ENCODE measurements at regions not wholly inside any gene's neighbourhood (a gene's known extent, or its start where the extent isn't known, plus 50 kb on each side); places are given as distances from the start of the nearest gene placed in this dataset.

DNA sequence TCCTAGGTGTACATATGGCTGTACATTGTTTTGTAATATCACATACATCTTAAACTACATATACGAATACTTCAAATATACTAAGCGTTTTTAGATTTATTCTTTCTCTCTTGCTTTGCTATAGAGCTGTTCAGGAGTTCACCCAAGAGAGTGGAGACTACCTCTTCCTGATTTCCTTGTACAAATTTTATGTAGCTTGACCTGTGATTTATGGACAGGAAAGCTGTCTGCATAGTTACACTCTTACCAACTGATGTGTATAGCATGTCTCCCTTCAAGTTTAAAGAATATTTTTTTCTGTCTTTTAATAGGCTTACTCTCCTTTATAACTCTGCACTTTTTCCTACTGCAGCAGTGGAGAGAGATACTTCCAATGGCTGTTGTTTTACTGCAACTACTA lies 428.7 kb downstream of the NDFIP2 start:
- H3K27me3 ChIP-seq (ENCODE audit: insufficient read depth, low read length): no peaks in the 10 kb centered on the region
- H3K4me2 ChIP-seq (ENCODE audit: low read length): no peak overlapping the region
- ChIA-PET RAD21 (ENCODE audit: low non-redundant PET in 1 of 2, low total read pairs in 2 of 2, uncharacterized antibody in 2 of 2, unreplicated experiment in 2 of 2) (no interaction called here), CTCF (no interaction called here), POLR2A (no interaction called here)
- H3K4me3 ChIP-seq (replicated peaks in 1 of 2; ENCODE audit: low read depth in 1 of 2, low read length in 2 of 2): no peak overlapping the region
- ATAC-seq (no peak), DNase-seq (ENCODE audit: low read depth, low spot score) (no peak)
- H3K9me3 ChIP-seq (ENCODE audit: control insufficient read depth in 1 of 2, insufficient read depth in 1 of 2, low read depth in 1 of 2, low read length in 2 of 2): no peaks in the 10 kb centered on the region; a peak in 1 of 4 replicates
- TF ChIP-seq ZFX (IDR thresholded peaks at IDR 0.05) (no peak), SRF (IDR thresholded peaks at IDR 0.05; ENCODE audit: low read depth) (no peak), TCF7L2 (IDR thresholded peaks at IDR 0.05; ENCODE audit: borderline replicate concordance, extremely low read depth, insufficient read depth, insufficient read length) (no peak), POLR2A (IDR thresholded peaks at IDR 0.05; ENCODE audit: borderline replicate concordance, extremely low read depth, insufficient read depth, insufficient read length) (no peak), SIN3A (IDR thresholded peaks at IDR 0.05; ENCODE audit: low read depth) (no peak), FOSL1 (IDR thresholded peaks at IDR 0.05; ENCODE audit: low read depth) (no peak), EZH2phosphoT487 (IDR thresholded peaks at IDR 0.05; ENCODE audit: borderline replicate concordance) (no peak), YY1 (IDR thresholded peaks at IDR 0.05; ENCODE audit: extremely low read depth, insufficient replicate concordance, low read depth, low read length) (no peak), MAX (IDR thresholded peaks at IDR 0.05) (no peak), RAD21 (IDR thresholded peaks at IDR 0.05; ENCODE audit: low read depth) (no peak), SP1 (IDR thresholded peaks at IDR 0.05; ENCODE audit: low read depth) (no peak), ELF1 (IDR thresholded peaks at IDR 0.05; ENCODE audit: borderline replicate concordance, low read depth) (no peak), POLR2AphosphoS5 (IDR thresholded peaks at IDR 0.05; ENCODE audit: low read depth, low read length) (no peak), REST (IDR thresholded peaks at IDR 0.05; ENCODE audit: low read depth) (no peak), EZH2 (IDR thresholded peaks at IDR 0.05) (no peak)
- TF ChIP-seq, protein P1, sequence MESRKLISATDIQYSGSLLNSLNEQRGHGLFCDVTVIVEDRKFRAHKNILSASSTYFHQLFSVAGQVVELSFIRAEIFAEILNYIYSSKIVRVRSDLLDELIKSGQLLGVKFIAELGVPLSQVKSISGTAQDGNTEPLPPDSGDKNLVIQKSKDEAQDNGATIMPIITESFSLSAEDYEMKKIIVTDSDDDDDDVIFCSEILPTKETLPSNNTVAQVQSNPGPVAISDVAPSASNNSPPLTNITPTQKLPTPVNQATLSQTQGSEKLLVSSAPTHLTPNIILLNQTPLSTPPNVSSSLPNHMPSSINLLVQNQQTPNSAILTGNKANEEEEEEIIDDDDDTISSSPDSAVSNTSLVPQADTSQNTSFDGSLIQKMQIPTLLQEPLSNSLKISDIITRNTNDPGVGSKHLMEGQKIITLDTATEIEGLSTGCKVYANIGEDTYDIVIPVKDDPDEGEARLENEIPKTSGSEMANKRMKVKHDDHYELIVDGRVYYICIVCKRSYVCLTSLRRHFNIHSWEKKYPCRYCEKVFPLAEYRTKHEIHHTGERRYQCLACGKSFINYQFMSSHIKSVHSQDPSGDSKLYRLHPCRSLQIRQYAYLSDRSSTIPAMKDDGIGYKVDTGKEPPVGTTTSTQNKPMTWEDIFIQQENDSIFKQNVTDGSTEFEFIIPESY (IDR thresholded peaks at IDR 0.05; ENCODE audit: extremely low read depth, insufficient replicate concordance, low read length): no peak
- TF ChIP-seq, protein P2, sequence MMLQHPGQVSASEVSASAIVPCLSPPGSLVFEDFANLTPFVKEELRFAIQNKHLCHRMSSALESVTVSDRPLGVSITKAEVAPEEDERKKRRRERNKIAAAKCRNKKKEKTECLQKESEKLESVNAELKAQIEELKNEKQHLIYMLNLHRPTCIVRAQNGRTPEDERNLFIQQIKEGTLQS (IDR thresholded peaks at IDR 0.05): no peak
- no peaks in the 10 kb centered on the region for H3K79me2 ChIP-seq (ENCODE audit: insufficient read depth, low read length)
- no peak overlapping the region for H3K27ac ChIP-seq (ENCODE audit: low read depth, low read length)
- intact Hi-C loops (cut with micrococcal nuclease): no loop called here
- no peaks in the 10 kb centered on the region for H3K4me1 ChIP-seq (ENCODE audit: control insufficient read depth in 1 of 2, insufficient read depth in 2 of 2, low read length in 2 of 2)
- H2AFZ ChIP-seq (ENCODE audit: low read depth, low read length, poor library complexity, severe bottlenecking): no peak overlapping the region
- no TSS peak for BruUV-seq (replicated peaks)
- H3K9me2 ChIP-seq (ENCODE audit: insufficient read depth): no peaks in the 10 kb centered on the region
- no peak overlapping the region for H3K9ac ChIP-seq (ENCODE audit: low read length)
- H3K36me3 ChIP-seq (ENCODE audit: control insufficient read depth in 1 of 2, insufficient read depth in 2 of 2, low read length in 2 of 2): no peaks in the 10 kb centered on the region
- H4K20me1 ChIP-seq (ENCODE audit: insufficient read depth): no peaks in the 10 kb centered on the region
